Endothelial cell of umbilical vein (primary cell): ENCODE measurements at regions not wholly inside any gene's neighbourhood (a gene's known extent, or its start where the extent isn't known, plus 50 kb on each side); places are given as distances from the start of the nearest gene placed in this dataset.

Experiments used
- CTCF ChIP-seq, 2 donors: IDR thresholded peaks; 1 replicate in 1 of 2; 2 replicates in 1 of 2; pipeline ENCODE4 v1.5.1; 2011; ENCODE audit warnings: low read length in 2 of 2, mild to moderate bottlenecking in 2 of 2, moderate library complexity in 2 of 2, control low read depth in 1 of 2, inconsistent platforms in 1 of 2, low read depth in 1 of 2; ENCODE audit not compliant: insufficient read depth in 1 of 2; ENCODE audit errors: extremely low read depth in 1 of 2
- EZH2 ChIP-seq: IDR thresholded peaks from 2 replicates; pipeline ENCODE4 v1.6.1; 2012; ENCODE audit warnings: borderline replicate concordance, low read depth, mild to moderate bottlenecking, moderate library complexity, low read length, inconsistent platforms; ENCODE audit not compliant: severe bottlenecking
- JUN ChIP-seq: IDR thresholded peaks from 2 replicates; pipeline ENCODE4 v1.6.1; 2011; ENCODE audit warnings: borderline replicate concordance, low read depth; ENCODE audit not compliant: insufficient read length, insufficient read depth
- POLR2AphosphoS5 ChIP-seq: IDR thresholded peaks from 2 replicates; pipeline ENCODE4 v1.6.1; 2012; ENCODE audit warnings: low read depth, mild to moderate bottlenecking, control low read depth, low read length, moderate library complexity; ENCODE audit not compliant: insufficient read depth
- TF ChIP-seq, protein P1 (sequence below): IDR thresholded peaks from 2 replicates; pipeline ENCODE4 v1.6.1; 2011; ENCODE audit not compliant: insufficient read depth, insufficient read length

- no peak for TF ChIP-seq CTCF (IDR thresholded peaks at IDR 0.05; ENCODE audit: extremely low read depth in 1 of 2, insufficient read depth in 1 of 2, low read depth in 1 of 2, low read length in 2 of 2)
- TF ChIP-seq, protein P1, sequence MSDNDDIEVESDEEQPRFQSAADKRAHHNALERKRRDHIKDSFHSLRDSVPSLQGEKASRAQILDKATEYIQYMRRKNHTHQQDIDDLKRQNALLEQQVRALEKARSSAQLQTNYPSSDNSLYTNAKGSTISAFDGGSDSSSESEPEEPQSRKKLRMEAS, result no peak
- TF ChIP-seq POLR2AphosphoS5, result no peak
- no peak for TF ChIP-seq EZH2
- TF ChIP-seq JUN, result no peak
Observed at GRCh38 chr4:181265370-181265769, 977.8 kb upstream of the TENM3 start.
